GM06990 (cell line): ENCODE measurements at regions not wholly inside any gene's neighbourhood (a gene's known extent, or its start where the extent isn't known, plus 50 kb on each side); places are given as distances from the start of the nearest gene placed in this dataset.
"Not testable (repeated sequence)": the region's sequence is repeated elsewhere in the genome, so short reads cannot be mapped to it uniquely, and the experiment has no call there.

Experiments
- DNase-seq: peaks from one replicate; pipeline ENCODE4 v3.0.0-alpha.2; 2011; ENCODE audit not compliant: insufficient read length; ENCODE audit errors: extremely low read depth
- H3K27me3 ChIP-seq: replicated peaks from 2 replicates; pipeline ENCODE4 v1.6.0; 2011; ENCODE audit warnings: low read length; ENCODE audit not compliant: control insufficient read depth, insufficient read depth
- H3K36me3 ChIP-seq: 2 replicates; pipeline ENCODE4 v1.5.1; 2011; ENCODE audit warnings: low read length; ENCODE audit not compliant: control insufficient read depth, insufficient read depth
- H3K4me3 ChIP-seq: replicated peaks from 2 replicates; pipeline ENCODE4 v1.5.1; 2011; ENCODE audit warnings: low read depth, mild to moderate bottlenecking, control low read depth, low read length
- CTCF ChIP-seq: IDR thresholded peaks from 2 replicates; pipeline ENCODE4 v1.5.1; 2011; ENCODE audit warnings: low read length, control low read depth, mild to moderate bottlenecking, inconsistent platforms; ENCODE audit not compliant: insufficient read depth, poor library complexity, severe bottlenecking

- Histone ChIP-seq H3K4me3 (no peak overlapping the region), H3K36me3 (no peaks in the 10 kb centered on the region), H3K27me3 (peaks cover 1% of the 10 kb centered on the region; the same call in 1 of the 2 replicates)
- no peak for DNase-seq
- no peak for TF ChIP-seq CTCF
Observed at GRCh38 chr15:69767191-69767590, 314.6 kb downstream of the RPLP1 start.

GRCh38 chr15:69769336-69769735, 316.7 kb downstream of the RPLP1 start:
- H3K27me3 ChIP-seq, H3K36me3 ChIP-seq, DNase-seq, H3K4me3 ChIP-seq: not testable (repeated sequence)

- not testable (repeated sequence) for H3K27me3 ChIP-seq, H3K36me3 ChIP-seq, H3K4me3 ChIP-seq, DNase-seq
Observed at GRCh38 chr15:69774258-69774657, 321.6 kb downstream of the RPLP1 start.

GRCh38 chr15:69774711-69775110, 322.1 kb downstream of the RPLP1 start:
- H3K36me3 ChIP-seq, H3K27me3 ChIP-seq, H3K4me3 ChIP-seq, DNase-seq: not testable (repeated sequence)

- H3K4me3 ChIP-seq = no peak overlapping the region
- no peak for DNase-seq
- H3K36me3 ChIP-seq = no peaks in the 10 kb centered on the region
- no peak for TF ChIP-seq CTCF
- no peaks in the 10 kb centered on the region; the same call in none of the 2 replicates for H3K27me3 ChIP-seq
Observed at GRCh38 chr15:69777356-69777755, 320.4 kb downstream of the TLE3 start.

GRCh38 chr15:69780374-69780773, 317.3 kb downstream of the TLE3 start:
- Histone ChIP-seq H3K4me3 (no peak overlapping the region), H3K27me3 (no peaks in the 10 kb centered on the region; the same call in none of the 2 replicates), H3K36me3 (no peaks in the 10 kb centered on the region)
- no peak for TF ChIP-seq CTCF
- DNase-seq = no peak

GRCh38 chr15:69780981-69781380, 316.7 kb downstream of the TLE3 start:
- DNase-seq = no peak
- no peak for TF ChIP-seq CTCF
- Histone ChIP-seq H3K27me3 (no peaks in the 10 kb centered on the region; the same call in none of the 2 replicates), H3K4me3 (no peak overlapping the region), H3K36me3 (no peaks in the 10 kb centered on the region)
